8988T (cell line): ENCODE measurements at regions not wholly inside any gene's neighbourhood (a gene's known extent, or its start where the extent isn't known, plus 50 kb on each side); places are given as distances from the start of the nearest gene placed in this dataset.
"Not testable (repeated sequence)": the region's sequence is repeated elsewhere in the genome, so short reads cannot be mapped to it uniquely, and the experiment has no call there.

Experiments used
- DNase-seq: peaks from one replicate; pipeline ENCODE4 v3.0.0; 2011

DNA sequence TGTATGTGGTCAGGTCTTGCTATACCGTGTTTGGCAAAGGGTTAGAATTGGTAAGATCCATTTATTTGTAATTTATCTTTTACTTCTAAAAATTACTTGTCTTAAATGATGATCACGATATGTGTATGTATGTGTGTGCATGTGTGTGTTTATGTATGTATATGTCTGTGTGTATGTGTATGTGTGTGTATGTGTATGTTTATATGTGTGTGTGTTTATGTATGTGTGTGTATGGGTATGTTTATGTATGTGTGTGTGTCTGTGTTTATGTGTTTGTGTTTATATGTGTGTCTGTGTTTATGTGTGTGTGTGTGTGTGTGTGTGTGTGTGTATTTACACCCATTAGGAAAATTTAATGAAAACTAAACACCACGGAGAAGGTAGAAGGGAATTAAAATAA is 176.9 kb upstream of the FZD8 start:
- no peak for DNase-seq

DNA sequence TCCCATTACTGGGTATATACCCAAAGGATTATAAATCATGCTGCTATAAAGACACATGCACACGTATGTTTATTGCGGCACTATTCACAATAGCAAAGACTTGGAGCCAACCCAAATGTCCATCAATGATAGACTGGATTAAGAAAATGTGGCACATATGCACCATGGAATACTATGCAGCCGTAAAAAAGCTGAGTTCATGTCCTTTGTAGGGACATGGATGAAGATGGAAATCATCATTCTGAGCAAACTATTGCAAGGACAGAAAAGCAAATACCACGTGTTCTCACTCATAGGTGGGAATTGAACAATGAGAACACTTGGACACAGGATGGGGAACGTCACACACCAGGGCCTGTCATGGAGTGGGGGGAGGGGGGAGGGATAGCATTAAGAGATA is 175.0 kb upstream of the FZD8 start:
- DNase-seq, result not testable (repeated sequence)

DNA sequence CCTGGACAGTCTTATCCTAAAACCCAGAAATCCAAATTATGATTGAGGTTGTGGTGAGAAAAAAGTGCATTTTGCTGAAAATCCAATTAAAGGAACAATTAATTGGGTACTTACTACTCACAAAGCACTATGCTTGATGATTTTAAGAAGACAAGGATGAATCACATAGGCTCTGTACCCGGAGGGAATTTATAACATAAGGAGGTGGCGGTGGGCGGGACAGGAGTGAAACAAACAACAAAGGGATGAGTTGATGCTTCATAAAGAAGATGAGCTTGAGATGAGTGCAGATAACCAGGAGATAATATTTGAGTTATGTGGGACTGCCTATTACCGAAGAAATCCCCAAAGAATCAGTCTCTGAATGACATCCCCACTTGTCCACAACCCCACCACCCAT is 171.1 kb upstream of the FZD8 start:
- DNase-seq, result no peak

DNA sequence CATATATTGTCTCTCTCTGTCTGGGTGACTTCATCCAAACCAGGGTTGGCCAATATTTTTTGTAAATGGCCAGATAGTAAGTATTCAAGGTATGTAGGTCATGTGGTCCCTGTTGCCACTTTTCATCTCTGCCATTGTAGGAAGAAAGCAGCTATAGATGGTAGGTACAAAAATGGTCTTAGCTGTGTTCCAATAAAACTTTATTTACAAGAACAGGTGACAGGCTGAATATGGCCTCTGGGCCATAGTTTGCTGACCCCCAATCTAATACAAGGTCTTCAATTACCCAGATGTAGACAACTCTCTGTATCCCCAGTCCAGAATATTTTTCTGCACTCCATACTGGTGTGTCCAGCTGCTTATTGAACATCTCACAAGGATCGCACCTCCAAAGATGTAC is 166.2 kb upstream of the FZD8 start:
- no peak for DNase-seq

DNA sequence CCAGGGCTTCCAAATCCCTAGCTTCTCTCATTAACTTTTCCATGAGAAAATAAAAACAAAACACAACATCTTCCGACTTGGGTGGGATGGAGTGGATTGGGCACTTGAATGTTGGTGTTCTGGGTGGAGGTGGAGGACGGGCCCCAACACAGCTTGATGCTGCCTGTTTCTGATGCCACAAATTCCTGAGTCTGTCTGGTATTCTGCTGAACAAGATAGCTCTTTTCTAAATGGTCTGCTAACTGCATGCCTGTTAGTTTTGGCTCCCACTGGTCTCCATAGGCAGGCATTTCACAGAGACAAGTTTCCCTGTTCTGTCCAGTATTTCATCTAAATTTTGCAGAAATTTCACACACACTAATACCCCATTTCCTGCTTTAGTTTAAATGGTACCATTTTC is 160.9 kb upstream of the FZD8 start:
- DNase-seq, result no peak

DNA sequence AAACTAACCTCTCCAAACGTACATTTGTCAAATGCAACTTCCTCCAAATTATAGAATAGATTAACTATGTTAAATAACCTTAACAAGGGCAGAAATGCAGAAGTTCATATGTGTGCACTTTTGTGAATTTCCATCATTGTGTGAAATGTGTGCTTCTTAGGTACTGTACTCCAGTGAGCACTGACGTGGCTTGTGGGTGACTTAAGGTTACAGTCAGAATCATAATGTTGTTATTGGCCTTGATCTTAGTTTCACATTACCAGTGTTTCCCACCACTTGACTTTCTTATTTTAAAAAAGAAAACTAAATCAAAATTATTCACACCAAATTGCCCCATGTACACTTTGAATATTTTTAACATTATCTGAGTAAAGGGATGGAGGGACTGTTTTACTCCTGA is 155.1 kb upstream of the FZD8 start:
- DNase-seq, result no peak

DNA sequence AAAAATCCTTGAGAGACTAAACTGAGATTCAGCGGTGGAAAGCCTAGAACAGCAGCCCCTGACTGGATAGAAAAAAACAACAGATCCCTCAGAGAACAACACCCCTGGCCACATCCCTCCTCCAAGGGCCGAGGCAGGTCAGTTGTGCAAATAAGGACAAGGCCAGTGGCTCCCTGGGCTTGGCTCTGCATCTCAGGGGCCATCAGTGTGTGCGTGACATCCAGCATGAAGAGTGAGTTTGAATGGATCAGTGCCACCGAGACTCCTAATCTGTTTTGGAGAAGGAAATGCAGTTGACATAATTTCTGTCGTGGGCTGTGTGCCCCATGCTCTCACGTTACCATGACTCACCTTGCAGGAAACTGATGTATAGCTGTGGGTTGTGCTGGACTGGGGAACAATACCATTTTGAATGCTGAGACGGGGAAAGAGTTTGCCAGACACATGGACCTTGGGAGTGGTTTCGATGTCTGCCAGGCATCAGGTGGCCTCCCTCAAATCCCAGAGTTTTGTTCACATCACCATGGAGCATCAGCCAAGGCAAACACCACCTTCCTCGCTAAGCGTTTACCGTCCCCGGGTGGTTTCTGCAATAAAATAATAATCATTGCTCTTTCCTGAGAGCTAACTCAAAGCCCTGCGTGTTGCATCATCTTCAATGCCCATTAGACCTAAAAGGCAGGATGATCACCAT is 153.2 kb upstream of the FZD8 start:
- DNase-seq, result no peak

DNA sequence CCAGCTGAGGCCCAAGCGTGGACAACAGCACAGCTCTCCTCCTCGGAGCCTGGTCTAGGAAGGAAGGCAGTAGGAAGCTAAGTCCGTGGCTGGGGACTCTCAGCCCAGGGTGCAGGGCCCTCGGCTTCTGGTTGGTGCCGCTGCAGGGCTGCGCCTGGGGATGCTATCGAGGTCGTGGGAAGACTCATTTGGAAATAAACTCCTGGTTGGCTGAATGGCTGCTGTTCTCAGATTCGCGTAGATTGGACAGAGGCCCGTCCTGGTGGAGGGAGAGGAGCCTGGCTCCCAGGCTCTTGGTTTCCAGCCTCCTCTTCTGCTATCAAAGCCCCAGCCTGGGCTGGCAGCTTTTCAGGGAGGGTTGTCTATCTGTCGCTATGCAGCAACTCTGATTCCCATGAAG is 152.6 kb upstream of the FZD8 start:
- no peak for DNase-seq

DNA sequence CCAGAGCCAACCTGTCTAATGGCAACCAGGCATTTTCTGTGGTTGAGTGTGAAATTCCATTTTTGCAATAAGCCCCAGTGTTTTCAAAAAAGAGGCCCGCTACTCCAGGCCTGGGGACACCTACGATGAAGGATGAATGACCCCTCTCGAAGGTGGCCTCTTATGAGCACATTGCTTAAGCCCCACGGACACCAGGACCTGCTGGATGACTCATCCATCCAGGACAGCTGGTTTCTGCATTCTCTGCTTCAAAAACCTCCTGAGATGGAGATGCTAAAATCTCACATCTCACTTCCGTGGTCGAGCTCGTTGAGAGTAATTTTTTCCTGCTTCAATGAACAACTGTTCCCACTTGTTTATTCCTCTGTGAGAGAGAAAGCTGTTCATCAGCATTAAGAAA is 150.2 kb upstream of the FZD8 start:
- DNase-seq, result no peak

DNA sequence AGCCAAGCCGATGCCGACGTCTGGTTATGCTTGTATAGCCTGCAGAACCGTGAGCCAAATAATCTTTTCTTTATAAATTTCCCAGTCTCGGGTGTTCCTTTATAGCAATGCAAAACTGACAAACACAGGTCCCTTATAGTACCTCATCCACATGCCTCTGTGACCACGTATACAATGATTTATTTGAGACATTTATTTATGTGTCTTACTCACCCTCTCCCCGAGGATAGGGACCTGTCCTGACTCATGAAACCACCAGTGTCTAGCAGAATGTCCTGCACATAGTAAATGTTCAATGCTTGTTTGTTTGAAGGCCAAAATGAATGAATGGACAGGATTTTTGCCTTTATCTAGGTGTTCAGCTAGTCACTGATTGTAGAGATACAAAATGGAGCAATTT is 147.9 kb upstream of the FZD8 start:
- DNase-seq, result no peak

DNA sequence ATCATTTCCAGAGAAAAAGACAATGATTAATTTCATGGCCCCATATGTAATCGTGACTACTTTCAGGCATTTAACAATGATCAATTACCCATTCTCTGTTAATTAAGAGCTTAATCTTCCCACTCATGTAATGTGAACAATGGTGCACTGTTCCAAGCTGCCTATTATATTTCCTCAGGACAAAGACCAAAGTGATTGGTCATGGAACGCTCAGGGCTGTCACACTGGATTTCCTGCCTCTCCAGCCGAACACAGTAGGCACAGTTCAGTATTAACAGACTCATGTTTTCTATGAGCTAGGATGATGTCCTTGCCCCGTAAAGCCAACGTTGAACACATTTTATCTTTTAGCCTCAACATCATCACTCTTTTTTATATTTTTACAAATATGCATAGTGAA is 142.7 kb upstream of the FZD8 start:
- DNase-seq, result no peak

DNA sequence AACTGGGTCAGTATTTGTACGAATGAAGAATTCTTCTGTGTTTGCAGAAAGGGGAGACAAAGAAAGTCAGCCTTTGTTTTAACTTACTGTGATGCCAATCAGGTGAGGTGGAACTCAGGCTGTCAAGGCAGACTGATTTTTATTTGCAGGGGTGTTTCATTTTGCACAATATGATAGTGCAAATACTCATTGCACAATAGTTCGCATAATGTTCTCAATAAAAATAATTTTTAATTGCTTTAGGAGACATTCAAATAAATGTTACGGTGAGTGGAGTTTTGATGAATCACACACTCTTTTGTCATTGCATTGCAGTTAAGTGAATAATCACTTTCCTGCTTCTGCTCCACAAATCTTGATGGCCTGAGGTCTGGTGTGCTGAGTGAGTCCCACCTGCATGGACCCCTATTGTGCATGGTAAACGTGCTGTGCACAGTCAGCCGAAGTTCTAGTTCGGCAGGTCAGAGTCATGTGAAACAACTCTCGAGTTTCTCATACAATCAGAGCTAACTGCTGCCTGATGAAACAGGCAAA is 141.3 kb upstream of the FZD8 start:
- no peak for DNase-seq

DNA sequence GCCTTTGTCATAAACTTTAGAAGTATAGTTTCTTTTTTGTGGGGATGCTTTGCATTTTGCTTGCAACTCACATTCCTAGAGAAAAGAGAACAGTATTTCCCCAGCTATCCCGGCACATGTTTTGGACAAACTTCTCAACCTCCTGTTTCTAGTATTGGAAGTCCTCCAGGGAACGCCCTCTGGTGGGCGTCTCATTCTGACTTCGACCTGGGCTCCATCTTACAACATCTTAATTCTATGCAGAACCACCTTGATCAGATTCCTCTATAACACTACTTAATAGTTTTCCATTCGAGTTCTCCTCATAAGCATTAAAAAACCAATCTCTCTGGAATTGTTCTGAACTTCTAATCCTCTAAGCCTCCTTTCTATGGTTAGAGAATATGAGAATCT is 139.5 kb upstream of the FZD8 start:
- no peak for DNase-seq

DNA sequence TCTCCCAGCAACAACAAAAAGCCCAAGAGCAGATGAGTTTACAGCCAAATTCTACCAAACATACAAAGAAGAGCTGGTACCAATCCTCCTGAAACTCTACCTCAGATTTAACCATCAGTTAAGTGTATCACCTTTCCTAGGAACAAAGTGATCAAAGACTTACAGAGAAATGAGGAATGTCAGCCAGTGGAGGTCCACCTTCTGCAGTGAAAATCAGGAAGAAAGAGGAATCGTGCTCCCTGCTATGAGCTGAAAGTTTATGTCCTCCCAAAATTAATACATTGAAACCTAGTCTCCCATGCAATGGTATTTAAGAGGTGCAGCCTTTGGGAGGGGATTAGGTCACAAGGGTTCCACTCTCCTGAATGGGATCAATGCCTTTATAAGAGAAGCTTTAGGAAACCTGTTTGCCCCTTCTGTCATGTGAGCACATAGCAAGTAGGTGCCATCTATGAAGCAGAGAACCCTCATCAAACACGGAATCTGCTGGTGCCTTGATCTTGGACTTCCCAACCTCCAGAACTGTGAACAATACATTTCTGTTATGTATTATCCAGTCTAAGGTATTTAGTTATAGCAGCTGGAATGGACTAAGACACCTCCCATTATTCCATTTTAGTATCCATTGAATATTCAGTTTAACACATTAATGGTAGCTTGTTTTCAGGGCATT is 139.0 kb upstream of the FZD8 start:
- DNase-seq, result no peak

DNA sequence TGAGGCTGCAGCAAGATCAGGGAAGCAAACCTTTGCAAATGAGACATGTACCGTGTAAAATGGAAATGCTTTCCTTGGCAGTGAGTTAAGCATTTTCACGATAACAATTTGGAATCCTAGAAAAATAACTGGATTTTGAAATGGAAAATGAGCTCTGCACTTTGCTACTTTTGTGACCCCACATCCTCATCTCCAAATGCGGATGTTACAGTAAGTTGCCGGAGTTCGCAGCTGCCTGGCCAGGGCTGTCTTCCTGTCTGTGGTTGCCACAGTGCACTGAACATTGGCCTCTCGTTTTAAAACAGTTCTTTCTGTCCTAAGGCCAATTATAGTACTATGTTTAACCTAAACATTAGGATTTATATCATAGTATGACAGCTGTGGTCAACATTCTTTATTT is 136.2 kb upstream of the FZD8 start:
- DNase-seq, result no peak

DNA sequence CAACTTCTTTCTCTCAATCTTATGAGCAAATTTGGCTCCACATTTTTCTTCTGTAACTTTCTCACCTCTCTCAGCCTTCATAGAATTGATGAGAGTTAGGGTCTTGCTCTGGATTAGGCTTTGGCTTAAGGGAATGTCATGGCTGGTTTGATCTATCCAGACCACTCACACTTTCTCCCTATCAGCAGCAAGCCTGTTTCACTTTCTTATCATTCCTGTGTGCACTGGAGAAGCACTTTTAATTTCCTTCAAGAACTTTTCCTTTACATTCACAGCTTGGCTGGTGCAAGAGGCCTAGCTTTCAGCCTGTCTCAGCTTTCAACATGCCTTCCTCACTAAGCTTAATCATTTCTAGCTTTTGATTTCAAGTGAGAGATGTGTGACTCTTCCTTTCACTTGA is 134.5 kb upstream of the FZD8 start:
- DNase-seq, result not testable (repeated sequence)

DNA sequence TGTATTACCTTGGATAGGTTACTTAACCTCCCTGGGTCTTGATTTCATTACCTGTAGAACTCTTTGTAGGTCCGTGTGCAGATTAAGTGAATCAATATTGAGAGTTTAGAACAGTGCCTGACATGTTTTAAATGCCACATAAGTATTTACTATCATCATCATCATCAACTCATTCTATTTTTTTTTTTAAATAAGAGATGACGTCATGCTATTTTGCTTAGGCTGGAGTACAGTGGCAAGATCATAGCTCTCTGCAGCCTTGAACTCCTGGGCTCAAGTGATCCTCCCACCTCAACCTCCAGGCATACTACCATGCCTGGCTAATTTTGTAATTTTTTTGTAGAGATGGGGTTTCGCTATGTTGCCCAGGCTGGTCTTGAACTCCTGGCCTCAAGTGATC is 132.0 kb upstream of the FZD8 start:
- DNase-seq, result no peak

DNA sequence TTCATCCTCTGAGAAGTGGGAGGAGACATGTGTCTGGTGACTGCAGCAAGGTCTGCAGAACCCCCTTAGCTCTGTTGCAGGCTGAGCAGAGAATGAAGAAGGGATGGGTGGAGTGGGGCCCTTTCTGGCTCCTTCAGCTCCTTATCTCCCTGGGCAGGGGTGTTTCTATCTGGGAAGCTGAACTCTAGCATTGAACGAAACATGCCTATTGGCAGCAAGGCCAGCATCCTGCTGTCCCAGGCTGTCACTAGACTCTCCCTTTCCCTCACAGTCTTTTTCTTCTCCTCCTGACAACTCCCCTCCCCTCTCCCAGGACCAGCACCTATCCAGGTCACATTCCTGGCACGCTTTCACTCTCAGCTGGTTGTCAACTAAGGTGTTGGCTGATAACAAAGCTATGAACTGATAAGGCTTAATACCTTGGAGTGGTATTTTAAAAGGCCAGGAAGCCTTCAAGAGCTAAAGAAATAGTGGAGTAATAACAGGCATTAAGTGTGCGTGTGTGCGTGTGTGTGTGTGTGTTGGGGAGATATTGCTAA is 128.8 kb upstream of the FZD8 start:
- no peak for DNase-seq

DNA sequence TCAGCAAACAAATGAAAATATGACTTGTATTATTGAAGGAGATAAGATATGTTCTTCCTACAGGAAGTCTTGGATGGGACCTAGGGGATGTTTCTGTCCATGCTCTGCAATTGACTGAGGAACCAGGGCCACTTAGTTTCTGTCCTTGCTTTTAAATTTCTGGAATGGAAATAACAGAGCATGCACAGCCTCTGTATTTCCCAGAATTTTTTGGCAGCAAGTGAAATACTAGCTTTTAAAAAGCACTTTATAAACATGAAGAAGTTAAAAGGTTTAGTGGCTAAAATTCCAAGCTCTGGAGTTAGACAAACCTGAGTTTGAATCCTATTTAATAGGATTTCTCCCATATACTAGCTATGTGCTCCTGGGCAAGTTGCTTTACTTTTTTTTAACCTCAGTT is 127.7 kb upstream of the FZD8 start:
- no peak for DNase-seq

DNA sequence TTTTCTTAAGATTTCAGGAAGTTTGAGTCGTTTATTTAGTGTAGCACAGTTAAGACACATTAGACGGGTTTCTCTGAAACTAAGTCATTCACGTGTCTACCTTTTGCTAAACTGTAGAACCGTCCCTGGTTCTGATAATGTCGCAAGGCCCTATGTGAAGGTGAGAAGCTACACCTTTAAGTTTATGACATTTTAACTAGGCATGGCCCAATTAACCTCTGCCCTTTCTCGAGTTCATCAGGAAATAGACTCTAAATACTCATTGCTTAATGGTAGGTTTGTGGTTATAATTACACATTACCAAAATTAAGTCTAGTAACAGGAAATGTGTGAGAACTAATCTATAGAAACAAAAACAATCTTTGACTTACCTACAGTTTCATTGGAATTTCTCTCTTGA is 126.6 kb upstream of the FZD8 start:
- DNase-seq, result no peak

DNA sequence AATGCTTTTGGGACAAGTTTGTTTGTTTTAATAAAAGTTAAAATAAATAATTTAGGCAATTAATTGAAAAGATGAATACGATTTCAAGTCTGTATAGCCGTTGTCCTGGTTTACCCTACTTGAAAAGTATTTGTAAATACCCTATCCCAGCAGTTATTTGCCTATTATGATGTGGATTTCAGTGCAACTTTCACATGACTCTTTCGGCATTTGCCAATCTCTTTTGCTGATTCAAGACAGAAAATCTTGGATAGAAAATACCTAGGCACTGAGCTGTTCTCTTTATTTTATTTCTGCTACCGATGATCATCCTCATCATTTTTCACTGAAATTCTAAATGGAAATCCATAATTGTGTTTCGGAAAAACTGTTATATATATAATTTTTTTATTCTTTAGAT is 125.9 kb upstream of the FZD8 start:
- no peak for DNase-seq

DNA sequence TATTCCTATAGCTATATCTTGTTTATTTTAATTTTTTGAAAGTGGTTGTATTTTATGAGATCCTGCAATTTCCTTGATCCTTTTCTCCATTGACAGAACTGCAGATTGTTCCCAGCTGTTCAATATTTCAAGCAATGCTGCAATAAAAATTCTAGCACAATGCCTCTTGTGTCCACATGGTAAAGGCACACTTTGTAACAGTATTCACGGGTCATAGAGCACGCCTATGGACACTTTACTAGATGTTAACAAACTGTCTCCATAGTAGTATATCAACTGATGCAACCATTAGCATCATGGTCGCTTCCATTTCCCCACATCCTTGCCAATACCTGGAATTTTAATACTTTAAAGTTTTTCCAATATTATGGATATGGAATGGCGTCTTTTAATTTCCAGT is 123.9 kb upstream of the FZD8 start:
- DNase-seq, result no peak

DNA sequence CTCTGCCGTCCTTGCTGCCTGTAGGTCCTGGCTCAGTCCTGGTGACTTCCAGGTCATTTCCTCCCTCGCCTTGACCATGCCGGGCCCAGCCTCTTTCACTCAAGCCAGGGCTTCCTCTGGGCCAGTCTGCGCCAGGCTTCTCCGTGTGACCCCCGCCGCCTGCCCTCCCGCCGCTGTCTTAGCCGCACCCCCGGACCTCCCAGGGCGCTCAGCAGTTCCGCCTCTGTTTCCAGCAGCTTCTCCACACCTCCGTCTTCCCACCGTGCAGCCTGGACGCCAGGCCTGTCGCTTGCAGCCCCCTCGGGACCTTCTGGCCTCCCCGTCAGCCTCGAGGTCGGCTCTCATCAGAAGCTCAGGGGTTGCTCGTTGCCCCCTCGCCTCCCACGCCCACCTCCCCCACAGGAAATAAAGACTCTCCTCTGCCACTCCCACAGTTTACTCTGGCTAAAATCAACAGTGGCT is 123.0 kb upstream of the FZD8 start:
- DNase-seq, result no peak

DNA sequence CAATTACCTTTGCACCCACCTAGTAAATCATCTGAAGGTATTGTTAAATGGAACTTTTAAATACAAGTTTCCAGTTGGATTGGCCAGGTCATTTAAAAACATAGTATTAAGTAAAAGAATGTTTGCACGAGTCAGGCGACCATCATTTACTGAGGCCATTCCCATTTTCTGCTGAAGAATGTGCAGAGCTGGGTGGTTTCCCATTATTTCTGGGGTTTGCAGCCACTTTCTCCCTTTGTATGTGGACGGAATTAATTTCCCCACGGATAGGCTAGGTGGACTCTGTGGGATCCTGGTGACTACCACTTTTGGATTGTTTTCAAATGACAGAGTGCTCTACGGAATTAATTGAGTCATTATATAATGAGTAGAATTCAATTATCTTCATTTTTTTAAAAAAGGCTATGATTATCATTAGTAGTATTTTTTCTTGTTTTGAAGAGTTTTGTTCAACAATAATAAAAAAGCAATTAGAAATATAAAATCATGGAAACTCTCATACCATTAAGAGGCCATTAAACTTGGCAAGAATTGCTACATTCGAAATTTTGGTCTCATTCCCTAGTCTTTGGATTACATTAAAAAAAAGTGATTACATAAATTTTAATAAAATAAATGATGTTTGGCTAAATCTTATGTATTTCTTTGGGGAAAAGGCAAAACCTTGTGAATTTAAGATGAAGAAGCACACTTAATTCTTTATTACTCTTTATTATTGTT is 120.4 kb upstream of the FZD8 start:
- no peak for DNase-seq
